ENCODE measurements at regions not wholly inside any gene's neighbourhood (a gene's known extent, or its start where the extent isn't known, plus 50 kb on each side); places are given as distances from the start of the nearest gene placed in this dataset.
"Not testable (repeated sequence)": the region's sequence is repeated elsewhere in the genome, so short reads cannot be mapped to it uniquely, and the experiment has no call there.

DNA sequence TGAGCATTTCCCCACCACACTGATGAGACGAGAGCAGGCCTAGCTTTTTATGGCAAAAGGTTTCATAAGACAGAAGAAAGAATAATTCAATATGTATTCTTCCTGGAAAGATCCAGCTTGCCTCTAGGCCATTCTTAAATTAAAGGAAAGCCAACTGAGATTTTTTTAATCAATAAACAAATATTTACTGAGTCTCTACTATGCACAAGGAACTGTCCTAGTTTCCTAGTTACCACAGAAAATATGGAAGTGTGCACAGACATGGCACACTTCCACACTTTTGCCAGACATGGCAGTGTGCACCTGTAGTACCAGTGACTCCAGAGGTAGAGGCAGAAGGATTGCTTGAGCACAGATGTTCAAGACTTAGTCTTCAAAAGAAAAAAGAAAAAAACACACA, 281.0 kb downstream of the CETN3 start:
- DNase-seq: no peak

DNA sequence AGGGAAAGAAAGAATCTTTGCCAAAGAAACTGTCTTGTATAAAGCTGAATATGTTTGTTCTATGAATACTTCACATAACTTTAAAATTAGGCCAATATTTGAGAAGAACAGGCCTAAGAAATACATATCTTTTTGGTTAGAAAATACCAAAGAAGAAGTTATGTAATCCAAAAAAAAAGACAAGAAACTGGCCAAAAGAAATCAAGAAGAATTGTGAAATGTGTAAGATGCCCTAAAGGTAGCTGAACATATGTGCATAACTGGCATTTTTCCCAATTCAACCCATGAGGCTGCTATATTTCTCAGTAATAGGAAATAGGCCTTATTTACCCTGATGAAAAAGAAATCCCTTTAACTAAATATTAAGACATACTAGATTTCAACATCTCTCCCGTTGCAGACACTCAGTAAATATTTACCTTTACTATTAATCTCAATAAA, 290.0 kb downstream of the CETN3 start:
- DNase-seq: no peak

DNA sequence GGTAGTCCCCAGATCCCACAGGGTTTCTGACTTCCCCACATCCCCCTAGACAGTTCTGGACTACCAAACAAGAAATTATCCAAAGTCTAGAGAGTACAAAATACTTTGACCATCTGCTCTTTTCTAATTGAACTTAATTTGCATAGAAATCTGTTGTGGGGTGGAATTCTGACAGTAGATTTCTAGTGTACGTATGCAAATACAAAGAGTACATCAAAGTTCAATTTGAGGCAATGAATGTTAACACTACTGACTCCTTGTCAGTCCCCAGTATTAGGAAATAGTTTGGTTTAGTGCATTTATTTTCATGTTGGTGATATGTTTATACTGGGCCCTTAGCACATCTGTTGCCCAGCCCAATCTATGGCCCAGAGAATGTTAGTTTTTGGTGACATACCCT, 292.6 kb downstream of the CETN3 start:
- DNase-seq: no peak

DNA sequence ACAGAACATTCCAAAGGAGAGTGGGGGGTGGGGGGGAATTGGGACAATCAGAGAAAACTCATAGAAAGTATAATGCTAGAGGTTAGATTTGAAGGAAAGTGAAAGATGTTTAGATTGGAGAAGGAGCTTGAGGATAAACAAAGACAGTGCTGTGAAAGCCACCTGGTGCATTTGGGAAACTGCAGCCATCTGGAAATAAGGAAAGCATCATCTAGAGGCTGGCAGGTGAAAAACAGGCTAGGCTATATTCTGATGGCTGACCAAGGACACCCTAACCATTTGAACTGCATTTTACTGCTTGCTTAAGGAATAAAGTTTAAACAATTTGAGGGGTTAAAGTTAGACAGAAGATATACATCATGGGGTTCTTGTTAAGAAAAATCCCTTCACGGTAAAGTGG, 296.4 kb downstream of the CETN3 start:
- no peak for DNase-seq

DNA sequence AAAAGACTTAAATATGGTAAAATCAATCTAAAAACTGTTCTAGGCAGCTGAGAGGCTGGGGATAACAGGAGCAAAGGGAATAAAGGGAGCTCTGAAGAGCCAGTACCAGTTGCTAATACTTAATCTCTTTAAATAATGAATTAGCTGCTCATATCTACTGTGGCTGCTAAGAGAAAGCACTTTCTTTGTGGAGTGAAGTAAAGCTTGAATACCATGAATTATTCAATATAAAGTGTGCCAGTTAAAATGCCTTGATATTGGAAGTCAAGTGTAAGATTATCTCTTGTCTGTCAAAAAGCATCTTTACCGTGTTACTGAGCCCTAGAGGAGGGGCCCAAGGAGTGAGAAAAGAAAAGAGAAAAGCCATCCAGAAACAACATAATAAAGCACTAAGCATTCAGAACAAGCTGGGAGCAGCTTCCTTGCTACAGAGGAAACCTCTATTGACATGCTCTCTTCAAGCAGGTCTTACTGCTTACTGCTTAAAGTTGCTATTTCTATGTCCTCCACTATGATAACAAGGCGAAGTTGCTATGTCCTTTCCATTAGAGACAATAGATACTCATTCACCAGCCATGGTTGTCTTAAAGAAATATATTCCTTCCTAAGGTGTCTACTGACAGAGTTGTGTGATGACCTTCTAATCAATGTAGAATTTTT, 297.4 kb downstream of the CETN3 start:
- DNase-seq: no peak

DNA sequence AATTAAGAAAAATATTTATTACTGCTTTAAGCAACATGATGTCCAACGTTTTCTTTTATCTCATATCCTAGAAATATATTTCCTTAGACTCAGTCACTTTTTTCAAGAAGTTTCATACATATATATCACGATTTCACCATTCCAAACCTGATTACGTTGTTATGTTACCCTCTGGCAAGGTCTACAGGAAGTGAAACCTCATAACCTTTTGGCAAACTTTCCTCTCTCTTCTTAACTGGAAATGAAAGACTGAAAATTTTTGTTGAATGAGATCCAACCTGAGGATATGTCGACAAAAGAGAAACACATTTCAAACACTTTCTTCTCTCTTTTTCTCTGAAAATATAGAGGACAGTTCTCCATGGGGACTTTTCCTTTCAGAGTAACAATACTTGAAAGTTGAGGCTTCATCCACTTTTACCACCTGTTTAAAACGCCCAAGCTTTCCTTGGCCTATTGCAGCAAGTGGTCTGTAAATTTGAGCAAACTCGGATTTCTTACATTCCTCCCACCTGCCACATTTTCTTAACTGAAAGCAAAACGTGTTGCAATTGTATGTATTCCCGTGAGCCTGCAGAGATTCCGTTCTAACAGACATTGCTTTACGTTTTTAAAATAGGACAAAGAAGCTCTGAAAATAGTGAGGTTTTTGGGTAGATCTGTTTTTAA, 298.1 kb downstream of the CETN3 start:
- DNase-seq: no peak

DNA sequence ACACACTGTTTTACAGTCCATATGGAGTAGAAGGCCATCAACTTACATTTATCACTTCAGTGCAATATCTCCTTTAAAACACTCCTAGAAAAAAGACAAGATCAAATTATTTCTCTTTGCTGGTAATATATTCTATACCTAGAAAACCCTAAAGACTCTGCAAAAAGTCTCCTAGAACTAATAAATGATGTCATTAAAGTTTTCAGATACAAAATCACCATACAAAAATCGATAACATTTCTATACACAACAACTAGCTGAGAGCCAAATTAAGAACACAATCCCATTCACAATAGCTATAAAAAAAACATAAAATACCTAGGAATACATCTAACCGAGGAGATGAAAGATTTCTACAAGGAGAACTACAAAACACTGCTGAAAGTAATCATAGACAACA, 300.3 kb downstream of the CETN3 start:
- no peak for DNase-seq

DNA sequence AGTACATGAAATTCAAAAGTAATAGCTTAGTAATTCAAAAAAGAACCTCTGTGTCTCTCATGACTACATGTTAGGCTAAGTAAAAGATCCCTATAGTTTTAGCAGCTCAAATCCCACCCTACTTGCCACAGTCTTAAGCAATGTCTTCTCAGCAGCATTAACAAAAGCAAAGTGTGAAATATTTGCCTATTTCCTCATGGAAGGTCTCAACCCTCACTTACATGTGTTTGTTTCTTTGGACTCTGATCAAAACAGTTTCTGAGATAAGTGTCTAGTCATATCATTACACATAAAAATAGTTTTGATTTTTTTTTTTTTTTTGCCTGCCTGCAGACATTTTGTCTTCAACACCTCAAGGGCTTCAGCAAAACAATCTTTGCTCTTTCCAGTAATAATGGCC, 310.5 kb downstream of the CETN3 start:
- no peak for DNase-seq

DNA sequence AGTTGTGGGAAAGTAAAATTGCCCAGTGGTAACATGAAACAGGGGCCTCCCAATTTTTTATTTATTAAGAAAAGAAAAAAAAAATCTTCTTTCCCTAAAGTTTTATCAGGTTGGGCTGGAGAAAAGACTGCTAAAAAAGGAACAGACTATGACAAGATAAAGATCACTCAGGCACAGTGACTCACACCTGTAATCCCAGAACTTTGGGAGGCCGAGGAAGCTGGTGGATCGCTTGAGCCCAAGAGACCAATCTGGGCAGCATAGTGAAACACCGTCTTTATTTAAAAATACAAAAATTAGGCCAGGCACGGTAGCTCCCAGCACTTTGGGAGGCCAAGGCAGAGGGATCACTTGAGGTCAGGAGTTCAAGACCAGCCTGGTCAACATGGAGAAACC, 312.5 kb downstream of the CETN3 start:
- DNase-seq: no peak

DNA sequence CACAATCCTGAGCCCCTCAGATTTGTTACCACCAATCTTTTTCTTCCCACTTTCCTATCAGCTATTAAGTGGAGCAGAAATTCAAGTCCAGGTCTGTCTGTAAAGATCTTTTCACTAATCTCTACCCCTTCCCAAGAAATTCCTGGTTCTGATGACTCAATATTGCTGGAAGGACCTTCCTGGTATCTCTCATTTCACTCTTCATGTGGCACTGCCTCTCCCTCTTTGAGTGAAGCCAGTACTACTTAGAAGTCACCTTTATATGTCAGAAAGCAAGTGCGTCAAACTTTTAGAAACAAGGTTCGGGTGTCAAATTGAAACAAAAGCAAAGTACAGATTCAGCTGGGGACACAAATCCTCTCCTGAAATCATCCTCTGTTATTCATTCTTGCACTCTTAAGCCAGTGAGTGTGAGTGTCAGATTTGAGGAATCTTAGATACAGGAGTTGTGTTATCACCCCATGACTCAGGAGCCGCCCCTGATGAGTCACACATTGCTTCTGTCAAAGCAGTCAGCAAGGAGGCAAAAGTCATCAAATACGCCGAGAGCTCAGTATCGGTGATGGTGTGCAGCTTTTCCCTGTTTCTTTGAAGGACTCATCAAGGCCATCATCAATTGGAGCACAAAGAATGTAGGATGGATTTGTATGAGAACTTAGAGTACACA, 313.0 kb downstream of the CETN3 start:
- peak in 1 of 2 donors; percentile 1 for DNase-seq

DNA sequence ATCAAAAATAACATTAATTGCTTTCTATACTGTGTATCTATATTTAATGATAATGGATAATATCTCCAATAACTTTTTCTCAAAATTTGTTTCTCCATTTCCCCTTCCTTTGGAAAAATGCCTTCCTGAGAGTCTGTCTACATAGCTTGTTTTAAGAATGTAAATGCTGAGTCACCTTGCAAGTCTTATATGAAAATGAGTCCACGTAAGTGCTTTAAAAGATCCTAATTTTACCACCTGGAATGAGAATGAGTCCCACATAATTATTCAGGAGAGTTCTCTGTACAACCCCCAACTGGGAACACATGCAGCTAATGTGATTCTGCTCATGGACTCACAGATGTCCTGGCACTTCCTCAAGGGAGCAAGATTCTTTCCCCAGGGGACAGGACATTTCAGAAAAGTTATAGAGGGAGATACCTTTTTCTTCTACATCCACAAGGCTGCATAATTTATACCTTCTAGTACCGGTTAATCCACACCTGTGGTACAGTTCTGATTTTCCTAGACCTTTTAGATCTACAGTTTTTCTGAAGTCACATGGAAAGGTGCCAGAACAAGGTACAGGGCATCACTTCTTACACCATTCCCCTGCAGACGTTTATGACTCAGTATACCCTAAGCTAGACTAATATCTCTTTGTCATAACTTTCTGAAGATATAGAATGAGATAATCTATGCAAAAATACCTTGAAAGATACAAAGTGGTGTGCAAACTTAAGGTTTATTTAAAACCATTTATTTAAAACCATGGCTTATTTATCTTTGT, 314.1 kb downstream of the CETN3 start:
- no peak for DNase-seq

DNA sequence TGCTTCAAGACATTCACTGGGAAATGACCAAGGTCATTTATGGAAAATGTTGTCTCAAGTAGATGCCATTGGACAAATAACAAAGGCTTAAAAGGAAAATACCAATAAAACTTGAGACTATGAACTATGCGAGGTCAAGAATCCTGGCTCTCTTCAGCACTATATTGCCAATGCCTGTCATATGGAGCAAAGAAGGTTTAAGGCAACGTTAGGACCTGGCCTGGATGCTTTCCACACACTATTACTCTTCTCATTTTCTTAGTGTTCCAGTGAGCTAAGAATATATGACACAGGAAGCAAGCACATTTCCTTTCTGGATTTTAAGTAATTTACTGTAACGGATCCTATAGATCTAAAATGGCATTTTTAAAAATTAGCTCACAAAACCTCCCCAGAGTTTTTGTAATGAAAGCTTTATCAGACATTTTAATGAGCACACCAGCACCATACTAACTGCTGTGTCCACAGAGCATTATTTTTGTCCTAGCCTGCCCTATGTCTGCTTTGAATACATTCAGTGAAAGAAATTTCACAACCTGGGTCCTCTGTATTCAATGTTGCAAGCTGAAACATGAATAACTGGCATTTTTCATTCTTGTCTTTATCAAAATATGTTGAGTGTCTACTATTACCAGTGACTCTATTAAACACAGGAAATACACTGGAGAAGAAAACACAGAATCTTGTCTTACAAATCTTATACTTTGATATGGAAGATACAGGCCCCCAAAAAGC, 315.6 kb downstream of the CETN3 start:
- no peak for DNase-seq

DNA sequence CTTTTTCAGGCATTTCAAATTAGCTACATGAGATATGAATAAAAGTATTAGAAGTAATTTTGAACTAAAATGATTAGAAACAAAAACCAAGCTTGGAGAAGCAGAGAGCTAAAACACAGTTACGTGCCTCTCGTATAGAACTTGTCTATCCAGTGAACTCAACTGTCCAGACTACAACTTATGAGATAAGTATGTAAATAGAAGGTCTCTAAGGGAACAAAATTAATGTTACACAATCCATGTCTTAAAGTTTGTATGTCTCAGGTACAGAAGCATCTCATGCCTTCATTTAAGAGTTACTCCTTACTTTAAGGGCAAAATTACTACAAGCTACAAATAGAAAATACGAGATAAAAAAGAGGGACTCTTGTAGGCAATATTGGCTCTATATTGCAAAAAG, 316.8 kb downstream of the CETN3 start:
- no peak for DNase-seq

DNA sequence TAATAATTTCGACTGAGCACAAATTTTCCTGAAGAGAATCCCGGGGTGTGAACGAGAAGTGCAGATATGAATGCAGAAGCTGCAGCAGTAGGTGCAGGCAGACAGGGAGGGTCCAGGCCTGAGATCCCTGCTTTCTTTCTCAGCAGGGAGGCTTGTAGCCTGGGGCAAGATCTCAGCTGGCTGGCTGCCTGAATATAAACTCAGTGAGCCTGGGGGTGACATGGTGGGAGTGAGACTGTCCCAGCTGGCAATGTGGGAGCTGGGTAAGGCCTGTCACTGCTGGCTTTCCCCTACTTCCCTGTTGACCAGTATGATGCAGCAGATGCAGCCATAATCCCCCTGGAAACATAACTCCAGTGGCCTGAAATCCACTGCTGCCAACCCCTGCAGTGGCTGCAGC, 325.2 kb downstream of the CETN3 start:
- DNase-seq: no peak

DNA sequence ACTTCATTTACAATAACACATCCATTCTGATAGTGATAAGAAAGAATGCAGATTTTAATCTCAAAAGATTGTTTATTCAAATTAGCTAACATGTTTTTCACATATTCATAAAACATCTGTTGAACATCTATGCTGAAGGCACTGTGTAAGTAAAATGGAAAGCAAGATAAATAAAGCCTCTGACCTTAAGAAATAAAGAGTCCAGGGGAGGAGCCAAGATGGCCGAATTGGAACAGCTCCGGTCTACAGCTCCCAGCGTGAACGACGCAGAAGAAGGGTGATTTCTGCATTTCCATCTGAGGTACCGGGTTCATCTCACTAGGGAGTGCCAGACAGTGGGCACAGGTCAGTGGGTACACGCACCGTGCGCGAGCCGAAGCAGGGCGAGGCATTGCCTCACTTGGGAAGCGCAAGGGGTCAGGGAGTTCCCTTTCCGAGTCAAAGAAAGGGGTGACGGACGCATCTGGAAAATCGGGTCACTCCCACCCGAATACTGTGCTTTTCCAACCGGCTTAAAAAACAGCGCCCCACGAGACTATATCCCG, 336.5 kb downstream of the CETN3 start:
- not testable (repeated sequence) for DNase-seq

DNA sequence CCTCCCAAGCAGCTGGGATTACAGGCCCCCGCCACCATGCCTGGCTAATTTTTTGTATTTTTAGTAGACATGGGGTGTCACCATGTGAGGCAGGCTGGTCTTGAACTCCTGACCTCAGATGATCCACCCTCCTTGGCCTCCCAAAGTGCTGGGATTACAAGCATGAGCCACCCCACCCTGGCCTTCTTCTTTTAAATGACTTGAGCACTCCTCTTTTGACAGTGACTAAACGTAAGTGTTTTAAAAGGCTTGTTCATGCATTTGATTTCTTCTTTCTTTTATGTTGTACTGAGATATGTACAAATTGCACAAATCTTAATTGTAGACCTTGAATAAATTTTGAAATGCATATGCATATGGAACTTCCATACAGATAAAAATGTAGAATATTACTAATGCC, 337.9 kb downstream of the CETN3 start:
- DNase-seq: no peak

DNA sequence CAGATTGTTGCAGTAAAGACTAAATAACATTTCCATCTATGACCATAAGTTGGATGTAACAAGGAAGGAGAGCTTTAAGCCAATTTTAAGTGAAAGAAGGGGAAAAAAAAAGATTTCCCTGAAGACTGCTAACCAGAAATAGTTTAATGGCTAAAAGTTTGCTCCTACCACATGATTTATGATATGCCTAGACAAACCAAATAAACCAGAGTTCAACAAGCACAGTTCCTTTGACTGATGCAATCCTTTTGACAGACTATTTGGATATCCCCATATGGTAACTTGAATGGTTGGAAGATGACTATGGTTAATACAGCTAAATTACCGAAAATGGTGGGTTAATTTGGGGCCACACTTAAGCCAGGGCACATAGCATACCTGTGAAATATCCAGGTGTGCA, 338.5 kb downstream of the CETN3 start:
- DNase-seq: no peak

DNA sequence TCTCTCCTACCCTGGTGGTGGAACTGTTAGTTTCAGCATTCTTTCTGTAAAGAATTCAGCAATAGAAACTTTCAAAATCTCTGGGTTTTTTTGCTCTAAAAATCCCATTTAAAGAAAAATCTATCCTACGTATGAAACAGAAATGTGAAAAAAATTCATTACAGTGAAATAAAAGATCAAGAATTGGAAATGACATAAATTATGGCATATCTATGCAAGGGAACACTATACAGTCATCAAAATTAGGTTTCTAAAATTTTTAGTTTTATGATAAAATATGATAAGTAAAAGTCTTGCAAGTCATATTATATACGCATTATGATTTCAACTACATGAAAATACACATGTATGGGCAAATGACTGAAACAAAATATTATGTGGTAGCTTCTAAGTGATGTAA, 342.6 kb downstream of the CETN3 start:
- DNase-seq: no peak

DNA sequence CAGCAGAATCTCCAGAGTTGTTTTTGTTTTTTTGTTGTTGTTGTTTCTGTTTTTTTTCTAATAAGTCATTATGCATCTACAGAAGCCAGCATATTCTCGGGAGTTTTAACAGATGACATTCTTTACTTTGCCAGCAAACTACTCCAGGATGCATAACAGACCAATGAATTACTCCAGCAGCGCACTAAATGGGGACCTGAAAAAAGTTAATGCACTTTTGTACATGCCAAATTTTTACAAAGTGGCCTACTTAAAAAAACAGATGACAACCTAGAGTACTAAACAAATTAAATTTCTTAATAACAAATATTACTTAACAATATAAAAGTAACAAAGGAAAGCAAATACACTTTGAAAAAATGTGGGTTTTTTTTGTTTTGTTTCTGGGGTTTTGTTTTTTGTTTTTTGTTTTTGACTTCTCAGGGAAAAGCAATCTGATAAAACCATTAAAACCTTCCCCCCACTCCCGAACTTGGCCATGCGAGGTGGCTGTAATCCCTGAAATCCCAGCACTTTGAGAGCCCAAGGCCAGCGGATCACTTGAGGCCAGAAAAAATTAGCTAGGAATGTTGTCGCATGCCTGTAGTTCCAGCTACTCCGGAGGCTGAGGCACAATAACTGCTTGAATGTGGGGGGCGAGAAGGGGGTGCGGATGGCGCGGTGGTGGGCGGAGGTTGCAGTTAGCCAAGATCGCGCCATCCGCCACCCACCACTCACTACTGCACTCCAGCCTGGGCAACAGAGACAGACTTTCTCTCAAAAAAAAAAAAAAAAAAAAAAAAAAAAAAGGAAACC, 352.4 kb downstream of the CETN3 start:
- DNase-seq: no peak

DNA sequence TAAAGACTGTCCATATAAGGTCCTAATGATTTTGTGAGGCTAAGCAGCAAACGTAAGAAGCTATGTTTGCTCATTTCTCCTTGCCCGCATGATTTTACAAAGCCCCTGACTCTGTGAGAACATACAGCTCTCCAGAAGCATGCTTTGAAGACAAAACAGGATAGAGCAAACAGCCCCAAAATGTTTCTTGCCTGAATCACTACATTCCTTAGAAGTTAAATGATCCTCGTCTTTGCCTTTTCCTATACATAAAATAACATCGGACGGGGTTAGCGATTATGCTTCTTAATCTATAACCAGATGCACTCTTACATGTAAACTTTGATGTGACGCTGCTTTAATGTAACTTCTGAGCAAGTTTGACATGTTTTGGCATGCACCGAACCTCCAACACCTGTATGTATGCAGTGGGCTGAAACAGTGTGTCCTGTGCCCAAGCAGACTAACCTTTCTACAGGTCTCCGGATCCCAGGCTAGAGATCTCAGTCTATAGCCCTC, 353.7 kb downstream of the CETN3 start:
- no peak for DNase-seq

DNA sequence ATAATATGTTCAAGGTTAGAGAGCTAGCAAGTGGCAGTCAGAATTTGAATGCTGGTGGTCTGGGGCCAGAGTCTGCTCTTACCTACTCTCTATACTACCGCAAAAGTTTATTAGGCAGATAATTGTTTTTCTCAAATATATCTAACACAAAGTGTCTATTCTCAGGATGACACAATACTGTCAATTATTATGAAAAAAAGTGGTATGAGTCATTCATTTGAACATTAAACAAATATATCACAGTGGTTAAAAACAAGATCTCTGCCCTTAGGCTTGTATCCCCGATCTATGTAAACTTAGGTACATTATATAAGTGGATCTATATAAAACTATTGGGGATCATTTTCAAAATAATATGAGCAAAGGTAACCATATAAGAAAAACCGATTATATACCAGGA, 354.9 kb downstream of the CETN3 start:
- DNase-seq: no peak

DNA sequence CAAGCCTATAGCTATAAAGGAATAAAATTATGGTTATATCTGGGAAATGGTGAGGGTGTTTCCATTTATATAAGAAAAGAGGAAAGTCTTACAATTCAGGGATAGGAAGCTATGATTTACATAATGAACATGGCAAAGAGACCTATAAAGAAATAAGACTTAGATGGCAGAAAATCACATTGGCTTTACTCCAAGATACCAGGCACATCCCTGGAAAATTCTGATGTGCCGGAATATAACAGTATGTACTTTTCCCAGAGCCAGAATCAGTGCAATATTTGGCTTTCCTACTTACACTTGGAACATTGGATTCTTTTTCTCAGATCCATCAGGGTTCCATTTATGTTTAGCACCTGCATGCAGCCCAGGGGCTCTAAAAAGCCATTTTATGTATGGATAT, 357.8 kb downstream of the CETN3 start:
- no peak for DNase-seq
